H1 (cell line): ENCODE measurements at regions not wholly inside any gene's neighbourhood (a gene's known extent, or its start where the extent isn't known, plus 50 kb on each side); places are given as distances from the start of the nearest gene placed in this dataset.

ENCODE experiments used
- RFX5 ChIP-seq: IDR thresholded peaks from 2 replicates; pipeline ENCODE4 v1.6.1; 2011; ENCODE audit warnings: low read depth, low read length, improper control_type of control experiment, borderline replicate concordance
- TF ChIP-seq, protein P1 (sequence below): IDR thresholded peaks from 2 replicates; pipeline ENCODE4 v1.6.1; 2012; ENCODE audit warnings: inconsistent platforms

- TF ChIP-seq, protein P1, sequence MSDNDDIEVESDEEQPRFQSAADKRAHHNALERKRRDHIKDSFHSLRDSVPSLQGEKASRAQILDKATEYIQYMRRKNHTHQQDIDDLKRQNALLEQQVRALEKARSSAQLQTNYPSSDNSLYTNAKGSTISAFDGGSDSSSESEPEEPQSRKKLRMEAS: no peak
- no peak for TF ChIP-seq RFX5
These were observed 118.7 kb upstream of the WWC1 start (continued) for GRCh38 chr5:168172760-168173223.
